ENCODE measurements at regions not wholly inside any gene's neighbourhood (a gene's known extent, or its start where the extent isn't known, plus 50 kb on each side); places are given as distances from the start of the nearest gene placed in this dataset.
"Not testable (repeated sequence)": the region's sequence is repeated elsewhere in the genome, so short reads cannot be mapped to it uniquely, and the experiment has no call there.

- no peak for DNase-seq (ENCODE audit: low read depth)
These were observed 71.8 kb downstream of the GGTLC2 start for GRCh38 chr22:22716136-22716665.

- no peak for DNase-seq (ENCODE audit: low read depth)
These were observed 73.2 kb downstream of the GGTLC2 start for GRCh38 chr22:22717664-22718063.

- no peak for DNase-seq (ENCODE audit: low read depth)
These were observed 75.8 kb downstream of the GGTLC2 start for GRCh38 chr22:22720201-22720723.

- no peak for DNase-seq (ENCODE audit: low read depth)
These were observed 76.4 kb downstream of the GGTLC2 start for GRCh38 chr22:22720724-22721261.

GRCh38 chr22:22721681-22722354, 77.4 kb downstream of the GGTLC2 start:
- DNase-seq (ENCODE audit: low read depth) = no peak

- no peak for DNase-seq (ENCODE audit: low read depth)
These were observed 84.0 kb downstream of the GGTLC2 start for GRCh38 chr22:22728382-22728781.

- no peak for DNase-seq (ENCODE audit: low read depth)
These were observed 86.4 kb downstream of the GGTLC2 start for GRCh38 chr22:22730655-22731373.

GRCh38 chr22:22731374-22731676, 86.9 kb downstream of the GGTLC2 start:
- no peak for DNase-seq (ENCODE audit: low read depth)

- not testable (repeated sequence) for DNase-seq (ENCODE audit: low read depth)
These were observed 88.6 kb downstream of the GGTLC2 start for GRCh38 chr22:22733006-22733405.

GRCh38 chr22:22733881-22734373, 89.5 kb downstream of the GGTLC2 start:
- DNase-seq (ENCODE audit: low read depth) = no peak

GRCh38 chr22:22734395-22735272, 90.2 kb downstream of the GGTLC2 start:
- not testable (repeated sequence) for DNase-seq (ENCODE audit: low read depth)

- not testable (repeated sequence) for DNase-seq (ENCODE audit: low read depth)
These were observed 90.9 kb downstream of the GGTLC2 start for GRCh38 chr22:22735276-22735675.

- DNase-seq (ENCODE audit: low read depth) = no peak
These were observed 91.5 kb downstream of the GGTLC2 start for GRCh38 chr22:22735695-22736611.

GRCh38 chr22:22737590-22737989, 93.2 kb downstream of the GGTLC2 start:
- DNase-seq (ENCODE audit: low read depth) = no peak

GRCh38 chr22:22738959-22739585, 94.7 kb downstream of the GGTLC2 start:
- DNase-seq (ENCODE audit: low read depth) = no peak

GRCh38 chr22:22740560-22741276, 96.3 kb downstream of the GGTLC2 start:
- DNase-seq (ENCODE audit: low read depth) = no peak

GRCh38 chr22:22741843-22742242, 97.4 kb downstream of the GGTLC2 start:
- DNase-seq (ENCODE audit: low read depth) = no peak

GRCh38 chr22:22742641-22743040, 98.2 kb downstream of the GGTLC2 start:
- DNase-seq (ENCODE audit: low read depth) = no peak

- no peak for DNase-seq (ENCODE audit: low read depth)
These were observed 98.8 kb downstream of the GGTLC2 start for GRCh38 chr22:22743128-22743760.
